ENCODE measurements at regions not wholly inside any gene's neighbourhood (a gene's known extent, or its start where the extent isn't known, plus 50 kb on each side); places are given as distances from the start of the nearest gene placed in this dataset.

- ATAC-seq (no peak), DNase-seq (no peak)
- H3K27ac Mint-ChIP-seq: no peak overlapping the region
- H3K27me3 Mint-ChIP-seq (ENCODE audit: low read depth in 2 of 2): peaks cover 14 to 21% of the 10 kb centered on the region in 2 donors
- Histone ChIP-seq H3K4me1 (ENCODE audit: control insufficient read depth, insufficient read depth, low read length) (no peaks in the 10 kb centered on the region), H3K4me3 (ENCODE audit: low read length) (no peak overlapping the region), H3K27ac (ENCODE audit: low read length) (no peak overlapping the region), H3K27me3 (ENCODE audit: control insufficient read depth, insufficient read depth, low read length) (no peaks in the 10 kb centered on the region), H3K36me3 (ENCODE audit: control insufficient read depth, insufficient read depth, low read length) (no peaks in the 10 kb centered on the region), H3K9me3 (ENCODE audit: control insufficient read depth, insufficient read depth, low read length) (no peaks in the 10 kb centered on the region)
- 95% methylated on average over 2 of the region's 2 CpGs for WGBS (ENCODE audit: insufficient coverage)
- TF ChIP-seq, protein P1, sequence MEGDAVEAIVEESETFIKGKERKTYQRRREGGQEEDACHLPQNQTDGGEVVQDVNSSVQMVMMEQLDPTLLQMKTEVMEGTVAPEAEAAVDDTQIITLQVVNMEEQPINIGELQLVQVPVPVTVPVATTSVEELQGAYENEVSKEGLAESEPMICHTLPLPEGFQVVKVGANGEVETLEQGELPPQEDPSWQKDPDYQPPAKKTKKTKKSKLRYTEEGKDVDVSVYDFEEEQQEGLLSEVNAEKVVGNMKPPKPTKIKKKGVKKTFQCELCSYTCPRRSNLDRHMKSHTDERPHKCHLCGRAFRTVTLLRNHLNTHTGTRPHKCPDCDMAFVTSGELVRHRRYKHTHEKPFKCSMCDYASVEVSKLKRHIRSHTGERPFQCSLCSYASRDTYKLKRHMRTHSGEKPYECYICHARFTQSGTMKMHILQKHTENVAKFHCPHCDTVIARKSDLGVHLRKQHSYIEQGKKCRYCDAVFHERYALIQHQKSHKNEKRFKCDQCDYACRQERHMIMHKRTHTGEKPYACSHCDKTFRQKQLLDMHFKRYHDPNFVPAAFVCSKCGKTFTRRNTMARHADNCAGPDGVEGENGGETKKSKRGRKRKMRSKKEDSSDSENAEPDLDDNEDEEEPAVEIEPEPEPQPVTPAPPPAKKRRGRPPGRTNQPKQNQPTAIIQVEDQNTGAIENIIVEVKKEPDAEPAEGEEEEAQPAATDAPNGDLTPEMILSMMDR (IDR thresholded peaks at IDR 0.05): no peak
- intact Hi-C loops (cut with micrococcal nuclease): no loop called here
- no peaks in the 10 kb centered on the region for H3K36me3 Mint-ChIP-seq
- no peaks in the 10 kb centered on the region for H3K4me1 Mint-ChIP-seq
- no peaks in the 10 kb centered on the region for H3K9me3 Mint-ChIP-seq
- no peak overlapping the region for H3K4me3 Mint-ChIP-seq
These were observed 126.1 kb downstream of the PSMG1 start for GRCh38 chr21:39057121-39057520.

- H3K4me1 Mint-ChIP-seq: no peaks in the 10 kb centered on the region
- H3K27ac Mint-ChIP-seq: no peak overlapping the region
These were observed 126.6 kb downstream of the PSMG1 start for GRCh38 chr21:39056636-39057035.

GRCh38 chr21:39055167-39055767 is 128.0 kb downstream of the PSMG1 start:
- intact Hi-C loops (cut with micrococcal nuclease): no loop called here
- DNase-seq (no peak), ATAC-seq (no peak)
- H3K9me3 ChIP-seq (ENCODE audit: control insufficient read depth, insufficient read depth, low read length): no peaks in the 10 kb centered on the region
- H3K27me3 ChIP-seq (ENCODE audit: control insufficient read depth, insufficient read depth, low read length): no peaks in the 10 kb centered on the region
- peaks cover 14 to 21% of the 10 kb centered on the region in 2 donors for H3K27me3 Mint-ChIP-seq (ENCODE audit: low read depth in 2 of 2)
- H3K36me3 ChIP-seq (ENCODE audit: control insufficient read depth, insufficient read depth, low read length): no peaks in the 10 kb centered on the region
- H3K36me3 Mint-ChIP-seq: no peaks in the 10 kb centered on the region
- no peaks in the 10 kb centered on the region for H3K4me1 Mint-ChIP-seq
- no peak overlapping the region for H3K4me3 ChIP-seq (ENCODE audit: low read length)
- no peaks in the 10 kb centered on the region for H3K9me3 Mint-ChIP-seq
- TF ChIP-seq, protein P1 (IDR thresholded peaks at IDR 0.05): no peak
- WGBS (ENCODE audit: insufficient coverage): 81% methylated on average over 6 of the region's 6 CpGs
- H3K27ac Mint-ChIP-seq: no peak overlapping the region
- H3K27ac ChIP-seq (ENCODE audit: low read length): no peak overlapping the region
- no peak overlapping the region for H3K4me3 Mint-ChIP-seq
- H3K4me1 ChIP-seq (ENCODE audit: control insufficient read depth, insufficient read depth, low read length): no peaks in the 10 kb centered on the region

More at GRCh38 chr21:39056636-39057035, 126.6 kb downstream of the PSMG1 start:
- TF ChIP-seq, protein P1 (IDR thresholded peaks at IDR 0.05): no peak
- H3K4me1 ChIP-seq (ENCODE audit: control insufficient read depth, insufficient read depth, low read length): no peaks in the 10 kb centered on the region
- no peak overlapping the region for H3K27ac ChIP-seq (ENCODE audit: low read length)
- no peaks in the 10 kb centered on the region for H3K36me3 ChIP-seq (ENCODE audit: control insufficient read depth, insufficient read depth, low read length)
- no peak for ATAC-seq
- H3K27me3 ChIP-seq (ENCODE audit: control insufficient read depth, insufficient read depth, low read length): no peaks in the 10 kb centered on the region
- H3K4me3 Mint-ChIP-seq: no peak overlapping the region
- WGBS (ENCODE audit: insufficient coverage): no CpG with 5 or more reads among the region's 2 CpGs
- no peaks in the 10 kb centered on the region for H3K36me3 Mint-ChIP-seq
- H3K9me3 ChIP-seq (ENCODE audit: control insufficient read depth, insufficient read depth, low read length): no peaks in the 10 kb centered on the region
- H3K9me3 Mint-ChIP-seq: no peaks in the 10 kb centered on the region
- no peak for DNase-seq
- peaks cover 14 to 21% of the 10 kb centered on the region in 2 donors for H3K27me3 Mint-ChIP-seq (ENCODE audit: low read depth in 2 of 2)
- H3K4me3 ChIP-seq (ENCODE audit: low read length): no peak overlapping the region
- intact Hi-C loops (cut with micrococcal nuclease): no loop called here

GRCh38 chr21:39054066-39054465 is 129.2 kb downstream of the PSMG1 start:
- H3K36me3 Mint-ChIP-seq: no peaks in the 10 kb centered on the region

More at GRCh38 chr21:39054066-39054465, 129.2 kb downstream of the PSMG1 start:
- Histone ChIP-seq H3K9me3 (ENCODE audit: control insufficient read depth, insufficient read depth, low read length) (no peaks in the 10 kb centered on the region), H3K4me3 (ENCODE audit: low read length) (no peak overlapping the region), H3K27ac (ENCODE audit: low read length) (no peak overlapping the region), H3K36me3 (ENCODE audit: control insufficient read depth, insufficient read depth, low read length) (no peaks in the 10 kb centered on the region), H3K27me3 (ENCODE audit: control insufficient read depth, insufficient read depth, low read length) (no peaks in the 10 kb centered on the region), H3K4me1 (ENCODE audit: control insufficient read depth, insufficient read depth, low read length) (no peaks in the 10 kb centered on the region)
- 87% methylated on average over 4 of the region's 4 CpGs for WGBS (ENCODE audit: insufficient coverage)
- intact Hi-C loops (cut with micrococcal nuclease): no loop called here
- Mint-ChIP-seq H3K27me3 (ENCODE audit: low read depth in 2 of 2) (peaks cover 14 to 21% of the 10 kb centered on the region in 2 donors), H3K27ac (no peak overlapping the region), H3K9me3 (no peaks in the 10 kb centered on the region), H3K4me3 (no peak overlapping the region), H3K4me1 (no peaks in the 10 kb centered on the region)
- TF ChIP-seq, protein P1 (IDR thresholded peaks at IDR 0.05): no peak
- ATAC-seq (no peak), DNase-seq (no peak)
